ENCODE measurements at regions not wholly inside any gene's neighbourhood (a gene's known extent, or its start where the extent isn't known, plus 50 kb on each side); places are given as distances from the start of the nearest gene placed in this dataset.
"Not testable (repeated sequence)": the region's sequence is repeated elsewhere in the genome, so short reads cannot be mapped to it uniquely, and the experiment has no call there.

DNA sequence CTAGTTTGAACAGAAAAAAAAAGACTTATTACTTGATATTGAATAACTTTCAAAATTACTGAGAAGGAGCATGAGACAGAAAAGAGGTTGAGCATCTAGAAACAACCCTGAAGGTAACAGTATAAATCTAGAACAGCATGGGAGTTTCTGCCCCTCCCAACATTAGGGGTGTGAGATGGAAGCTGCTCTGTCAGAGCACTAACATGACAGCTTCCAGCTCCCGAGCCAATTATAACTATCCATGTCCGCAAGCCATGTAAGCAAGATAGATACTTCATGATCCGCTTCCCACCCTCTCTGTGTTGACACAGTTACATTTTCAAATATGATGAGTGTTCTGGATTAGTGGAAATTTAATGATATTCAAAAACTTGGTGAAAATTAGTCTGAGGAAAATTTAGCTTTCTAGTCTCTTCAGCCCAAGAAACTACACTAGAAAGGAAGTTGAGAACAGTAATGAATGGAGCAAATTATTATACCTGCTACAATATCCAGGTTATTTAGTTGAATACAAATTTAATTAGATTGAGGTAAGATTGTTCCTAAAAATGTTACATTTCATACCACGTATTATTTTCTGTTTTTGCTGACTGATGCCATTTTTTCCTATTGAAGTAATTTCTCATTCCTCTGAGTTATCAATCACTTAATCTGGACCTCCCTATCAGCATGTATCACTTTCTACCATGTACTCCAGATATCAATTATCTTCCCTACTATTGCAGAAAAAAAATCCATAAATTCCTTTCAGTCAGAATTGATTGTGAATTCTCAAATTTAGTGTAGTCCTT is 129.3 kb upstream of the SLIT2 start:
- no peak for FAIRE-seq

DNA sequence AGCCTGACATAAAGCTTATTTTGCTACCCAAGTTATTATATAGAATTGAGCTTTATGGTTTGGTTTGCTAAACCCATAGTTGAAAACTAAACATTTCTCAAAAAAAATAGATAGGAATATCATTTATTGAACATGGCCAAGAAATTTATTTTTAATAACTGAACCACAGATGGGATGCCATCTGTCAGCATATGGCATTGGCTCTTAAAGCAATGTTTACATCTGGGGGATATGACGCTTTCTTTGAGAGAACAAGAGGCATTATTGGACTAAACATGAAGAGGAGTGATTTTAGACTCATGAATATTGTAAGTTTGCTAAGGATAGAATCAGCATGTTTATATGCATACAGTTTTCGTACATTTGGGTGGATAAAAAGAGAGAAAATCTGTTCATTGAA is 132.6 kb upstream of the SLIT2 start:
- FAIRE-seq = no peak

DNA sequence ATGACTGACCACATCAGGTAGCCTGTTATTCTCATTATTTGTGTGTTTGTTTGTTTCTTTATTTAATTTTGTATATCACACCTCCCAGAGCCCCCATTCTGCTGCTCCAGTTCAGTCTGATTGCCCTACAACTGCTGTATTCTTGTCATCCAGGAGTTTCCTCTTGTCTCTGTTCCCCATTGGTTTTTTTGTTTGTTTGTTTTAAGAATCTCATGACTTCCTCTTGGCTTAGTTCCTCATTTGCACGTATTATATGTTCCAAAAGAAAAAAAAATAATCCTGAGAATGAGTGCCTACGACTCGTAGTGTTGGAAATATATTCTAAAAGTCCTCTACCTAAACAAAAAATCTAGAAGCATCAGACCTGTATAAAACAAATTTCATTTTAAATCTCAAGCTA is 142.3 kb upstream of the SLIT2 start:
- no peak for FAIRE-seq

DNA sequence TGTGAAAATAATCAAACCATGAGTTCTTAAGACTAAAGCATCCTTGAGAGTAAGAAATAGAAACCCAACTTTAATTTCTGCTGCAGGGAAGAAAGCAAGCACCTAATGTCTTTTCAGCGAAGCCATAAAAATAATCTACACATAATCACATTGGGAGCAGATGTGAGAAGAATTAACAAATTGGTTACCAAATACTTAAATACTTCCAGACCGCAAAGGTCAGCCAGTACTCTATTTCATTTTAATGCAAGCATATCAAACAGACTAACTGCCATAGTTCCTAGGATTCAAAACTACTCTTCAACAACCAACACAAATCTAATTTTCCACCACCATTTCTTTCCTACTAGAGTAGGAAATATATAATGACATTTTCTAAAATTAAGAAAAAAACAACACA is 144.8 kb upstream of the SLIT2 start:
- no peak for FAIRE-seq

DNA sequence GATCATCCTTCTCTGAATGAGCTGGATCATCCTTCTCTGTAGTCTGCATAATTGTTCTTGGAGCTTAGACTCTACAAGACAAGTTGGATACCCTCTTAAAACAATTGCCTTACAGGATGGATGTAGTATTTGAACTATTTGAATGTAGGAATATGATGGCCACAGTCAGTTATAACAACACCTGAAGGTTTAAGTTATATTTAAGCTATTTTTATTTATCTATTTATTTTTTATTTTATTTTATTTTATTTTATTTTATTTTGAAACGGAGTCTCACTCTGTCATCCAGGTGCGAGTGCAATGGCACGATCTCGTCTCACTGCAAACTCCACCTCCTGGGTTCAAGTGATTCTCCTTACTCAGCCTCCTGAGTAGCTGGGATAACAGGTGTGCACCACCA is 149.9 kb upstream of the SLIT2 start:
- FAIRE-seq = no peak

DNA sequence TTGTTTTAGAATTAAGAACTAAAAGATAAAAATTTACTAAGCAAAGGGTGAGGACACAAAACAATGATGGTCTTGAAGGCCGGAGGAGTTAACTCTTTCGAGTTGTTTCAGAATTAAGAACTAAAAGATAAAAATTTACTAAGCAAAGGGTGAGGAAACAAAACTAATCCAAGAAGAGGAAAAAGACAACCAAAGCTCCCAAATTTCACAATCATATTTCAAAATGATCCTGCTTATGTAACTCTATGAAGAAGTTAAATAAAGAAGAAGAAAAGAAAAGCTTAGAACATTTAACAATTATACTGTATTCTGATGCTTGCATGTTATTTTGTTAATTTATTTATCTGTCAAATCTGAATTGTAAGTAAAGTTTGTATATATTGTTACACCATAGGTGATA is 154.8 kb upstream of the SLIT2 start:
- FAIRE-seq = no peak

DNA sequence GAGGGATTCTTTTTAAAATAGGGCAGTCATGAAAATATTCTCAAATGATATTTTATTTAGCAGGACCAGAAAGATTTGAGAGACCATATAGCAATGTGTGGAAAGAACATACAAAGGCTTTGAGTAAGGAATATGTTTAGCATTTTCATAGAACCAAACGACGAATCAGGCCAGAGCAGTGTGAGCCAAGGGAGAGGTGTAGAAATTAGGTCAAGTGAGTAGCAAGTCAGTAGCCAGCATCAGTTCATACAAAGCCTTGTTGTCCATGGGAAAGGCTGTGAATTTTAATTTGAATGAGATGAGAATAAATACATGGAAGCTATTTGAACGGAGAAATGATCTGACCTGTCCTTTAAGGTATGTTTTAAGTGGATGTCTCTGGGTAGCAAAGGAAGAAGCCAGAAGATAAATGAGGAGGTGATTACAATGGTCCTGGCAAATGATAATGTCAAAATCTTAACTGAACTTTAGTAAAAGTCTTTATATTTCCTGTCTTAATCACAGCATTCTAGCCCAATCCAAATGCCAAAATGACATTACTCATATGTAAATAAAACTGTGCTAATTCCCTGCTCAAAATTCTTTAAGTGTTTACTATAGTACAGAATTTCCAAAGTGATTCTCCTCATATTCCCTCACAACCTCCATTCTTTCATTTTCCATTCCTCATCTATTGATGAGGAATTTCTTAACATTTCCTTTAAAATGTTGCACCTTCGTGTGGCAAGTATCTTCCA is 155.7 kb upstream of the SLIT2 start:
- no peak for FAIRE-seq

DNA sequence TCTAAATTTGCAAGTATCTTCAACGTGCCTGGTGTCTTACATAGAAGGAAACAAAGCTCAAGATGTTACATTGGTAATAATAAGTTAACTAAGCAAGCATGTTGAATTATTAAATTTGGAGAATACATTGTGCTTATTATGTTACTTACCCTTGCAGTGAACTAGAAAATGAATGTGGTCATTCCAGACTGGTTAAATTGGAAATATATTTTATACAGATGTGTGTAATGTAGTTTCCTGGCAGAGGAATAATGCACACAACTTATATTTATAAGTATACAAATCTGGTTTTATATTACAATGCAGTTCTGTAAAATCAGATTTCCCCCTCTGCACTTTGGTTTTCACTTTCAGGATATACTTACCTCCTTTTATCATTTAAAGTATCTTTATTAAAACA is 159.9 kb upstream of the SLIT2 start:
- no peak for FAIRE-seq

DNA sequence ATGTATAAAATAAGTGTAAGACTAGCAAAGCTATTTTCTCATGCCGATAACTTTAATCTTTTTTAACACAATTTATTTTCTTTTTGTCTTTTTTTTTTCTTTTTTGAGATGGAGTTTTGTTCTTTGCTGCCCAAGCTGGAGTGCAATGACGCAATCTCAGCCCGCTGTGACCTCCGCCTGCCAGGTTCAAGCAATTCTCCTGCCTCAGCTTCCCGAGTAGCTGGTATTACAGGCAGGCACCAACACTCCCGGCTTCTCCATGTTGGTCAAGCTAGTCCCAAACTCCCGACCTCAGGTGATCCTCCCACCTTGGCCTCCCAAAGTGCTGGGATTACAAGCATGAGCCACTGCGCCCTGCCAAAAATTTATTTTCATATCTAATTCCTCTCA is 164.2 kb upstream of the SLIT2 start:
- no peak for FAIRE-seq

DNA sequence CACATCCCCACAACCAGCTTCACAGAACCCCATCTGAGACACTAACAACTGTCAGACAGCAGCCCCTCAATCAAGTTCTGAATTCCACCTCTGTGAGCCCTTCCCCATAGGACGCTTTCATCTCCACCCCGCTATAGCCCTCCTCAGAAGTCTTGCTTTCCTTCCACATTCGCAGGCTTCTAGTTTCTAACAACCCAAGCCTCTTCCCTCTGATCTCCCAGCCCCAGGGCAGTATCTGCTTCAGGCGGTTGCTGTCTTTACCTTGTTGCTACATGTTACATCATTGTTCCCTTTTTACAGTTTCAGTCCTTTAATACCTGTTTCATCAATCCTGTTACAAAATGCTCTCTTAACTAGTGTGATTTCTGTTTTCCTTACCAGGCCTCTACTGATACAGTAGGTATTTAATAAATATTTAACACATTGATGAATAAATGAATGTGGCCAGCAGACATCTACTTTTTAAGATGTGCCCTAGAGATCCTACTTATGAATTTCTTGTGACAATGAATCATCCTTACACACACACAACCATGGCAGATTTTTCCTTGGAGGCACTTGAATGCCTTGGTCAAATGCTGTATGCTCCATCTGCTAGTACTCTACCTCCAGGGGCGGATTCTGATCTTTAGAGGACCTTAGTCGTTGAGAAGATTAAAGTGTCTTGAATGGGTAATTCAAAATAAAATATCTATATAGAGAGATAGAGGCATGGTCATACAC is 164.7 kb upstream of the SLIT2 start:
- FAIRE-seq = no peak

DNA sequence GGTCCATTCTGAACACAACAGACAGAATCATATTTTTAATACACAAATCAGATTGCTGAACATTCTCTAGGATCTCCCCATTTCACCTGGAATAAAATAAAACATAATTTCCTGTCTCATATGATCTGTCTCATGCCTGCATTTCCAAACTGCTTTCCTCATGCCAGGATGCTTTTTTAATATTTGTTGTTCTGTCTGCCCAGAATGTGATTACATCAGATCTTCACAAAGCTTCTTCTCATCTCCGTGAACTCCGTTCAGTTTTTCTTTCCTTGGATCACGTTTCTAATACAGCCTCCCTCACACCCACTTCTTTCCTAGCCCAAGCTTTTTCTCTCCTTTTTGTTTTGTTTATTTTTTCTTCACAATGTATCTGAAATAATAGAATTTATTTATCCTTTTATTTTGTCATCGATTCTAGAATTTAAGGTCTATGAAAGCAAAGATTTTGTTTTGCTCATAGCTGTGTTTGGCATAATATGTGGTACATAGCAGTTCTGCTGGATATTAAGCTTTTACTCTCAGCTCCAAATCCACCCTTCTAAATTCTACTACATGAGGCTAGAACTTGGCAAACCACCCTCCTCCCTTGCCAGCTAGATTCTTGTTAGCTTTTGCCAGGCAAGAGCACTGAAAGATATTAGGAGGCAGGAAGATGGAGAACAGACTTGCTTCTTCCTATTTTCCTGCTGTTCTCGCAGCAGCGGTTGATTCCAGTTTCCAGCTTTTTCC is 165.5 kb upstream of the SLIT2 start:
- FAIRE-seq = no peak

DNA sequence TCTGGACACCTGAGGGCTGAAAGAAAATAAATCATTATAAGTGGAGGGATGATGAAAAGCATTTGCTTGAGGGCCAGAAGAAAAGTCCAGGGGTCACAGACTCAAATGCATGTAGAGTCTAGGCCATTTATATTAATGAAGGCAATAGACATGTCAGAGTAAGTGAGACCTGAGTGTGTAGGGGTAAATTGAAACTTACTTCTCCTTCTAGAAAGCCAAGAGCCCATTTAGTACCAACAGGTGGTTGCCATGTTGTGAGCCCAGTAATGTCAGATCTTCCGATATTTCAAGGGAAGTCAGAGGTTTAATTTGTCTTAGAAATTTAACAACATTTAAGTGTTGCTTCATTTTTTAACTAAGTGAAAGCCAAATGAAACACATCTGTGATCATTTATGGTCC is 166.1 kb upstream of the SLIT2 start:
- FAIRE-seq = no peak

DNA sequence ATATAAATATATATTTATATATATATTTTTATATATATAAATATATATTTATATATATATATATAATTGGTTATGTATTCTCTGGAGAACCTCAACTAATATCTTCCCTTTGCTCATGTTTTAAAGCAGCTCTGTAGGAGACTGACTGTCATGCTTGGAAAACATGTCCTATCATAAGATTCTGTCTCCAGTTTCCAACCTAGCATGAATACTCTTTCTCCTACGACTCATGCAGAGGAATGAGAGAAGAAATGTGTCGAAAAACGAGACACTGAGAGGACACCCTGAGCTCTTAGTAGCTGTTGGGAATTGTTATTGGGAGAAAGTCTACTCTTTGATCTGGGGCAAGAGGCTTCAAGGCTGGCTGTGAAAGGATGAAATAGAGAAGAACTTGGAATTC is 166.5 kb upstream of the SLIT2 start:
- no peak for FAIRE-seq

DNA sequence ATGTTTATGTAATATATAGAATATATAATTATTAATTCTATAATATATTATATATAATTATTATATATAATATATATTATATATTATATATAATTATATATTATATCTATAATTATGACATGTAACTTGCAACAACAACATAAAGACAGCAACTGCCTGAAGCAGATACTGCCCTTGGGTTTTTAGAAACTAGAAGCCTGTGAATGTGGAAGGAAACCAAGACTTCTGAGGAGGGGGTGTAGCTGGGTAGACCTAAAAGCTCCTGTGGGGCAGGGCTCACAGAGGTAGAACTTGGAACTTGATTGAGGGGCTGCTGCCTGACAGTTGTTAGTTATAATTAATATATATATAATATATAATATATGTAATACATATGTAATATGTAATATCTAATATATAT is 167.2 kb upstream of the SLIT2 start:
- FAIRE-seq = no peak

DNA sequence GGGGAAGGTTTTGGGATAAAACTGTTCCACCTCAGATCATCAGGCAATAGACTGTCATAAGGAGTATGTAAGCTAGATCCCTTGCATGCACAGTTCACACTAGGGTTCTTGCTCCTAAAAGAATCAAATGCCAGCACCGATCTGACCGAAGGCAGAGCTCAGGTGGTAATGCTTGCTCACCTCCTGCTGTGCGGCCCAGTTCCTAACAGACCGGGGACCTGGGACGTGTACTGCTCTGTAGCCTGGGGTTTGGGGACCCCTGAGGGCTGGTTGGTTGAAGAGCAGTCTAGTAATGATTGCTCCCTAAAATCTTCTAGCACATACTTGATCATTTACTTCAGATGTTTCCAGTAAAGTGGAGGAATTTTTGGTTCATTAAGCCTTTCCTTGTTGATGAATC is 173.1 kb upstream of the SLIT2 start:
- FAIRE-seq = no peak

DNA sequence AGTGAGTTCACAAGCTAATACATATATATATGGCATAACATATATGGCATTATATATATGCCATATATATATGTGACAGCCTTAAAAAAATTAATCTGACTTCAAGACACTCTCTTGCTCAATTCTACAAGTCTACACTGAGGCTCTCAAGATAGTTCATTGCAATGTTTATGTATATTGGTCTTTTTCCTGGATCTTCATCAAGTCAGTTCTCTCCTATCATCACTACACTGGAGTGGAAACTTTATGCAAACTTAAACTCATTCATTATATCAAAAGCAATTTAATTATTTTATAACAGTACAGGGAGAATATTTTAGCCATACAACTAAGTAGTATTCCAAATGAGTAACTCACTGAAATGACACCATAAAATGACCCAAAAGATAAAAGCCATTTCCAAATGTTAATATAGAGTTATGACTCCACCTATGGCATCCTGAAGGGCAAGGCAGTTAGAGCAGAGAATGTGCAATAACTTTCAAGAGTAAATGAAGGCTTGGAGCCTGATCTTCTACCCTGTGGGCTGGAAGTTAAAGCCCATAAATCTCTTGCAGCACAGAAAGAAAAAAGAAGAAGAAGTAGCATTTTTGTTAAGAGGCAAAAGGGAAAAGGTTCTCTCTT is 176.3 kb upstream of the SLIT2 start:
- FAIRE-seq = peak; percentile 31

DNA sequence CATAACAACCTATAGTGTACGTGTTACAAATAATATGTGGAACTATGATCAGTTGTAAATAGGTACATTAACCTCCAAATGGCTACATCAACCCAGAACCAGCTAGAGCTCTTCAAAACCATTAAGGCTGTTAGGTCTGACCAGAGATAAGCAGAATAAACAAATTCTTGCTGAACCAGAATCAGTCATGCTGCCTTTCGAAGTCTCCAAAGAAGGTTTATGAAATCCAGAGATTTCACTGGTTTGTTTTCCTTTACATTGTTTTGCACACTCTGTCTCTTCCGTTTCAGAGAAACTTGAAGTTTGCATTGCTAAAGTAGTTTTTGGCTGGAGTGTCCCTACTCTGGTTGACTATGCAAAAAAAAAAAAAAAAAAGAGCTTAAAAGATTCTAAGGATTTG is 177.3 kb upstream of the SLIT2 start:
- FAIRE-seq = no peak

DNA sequence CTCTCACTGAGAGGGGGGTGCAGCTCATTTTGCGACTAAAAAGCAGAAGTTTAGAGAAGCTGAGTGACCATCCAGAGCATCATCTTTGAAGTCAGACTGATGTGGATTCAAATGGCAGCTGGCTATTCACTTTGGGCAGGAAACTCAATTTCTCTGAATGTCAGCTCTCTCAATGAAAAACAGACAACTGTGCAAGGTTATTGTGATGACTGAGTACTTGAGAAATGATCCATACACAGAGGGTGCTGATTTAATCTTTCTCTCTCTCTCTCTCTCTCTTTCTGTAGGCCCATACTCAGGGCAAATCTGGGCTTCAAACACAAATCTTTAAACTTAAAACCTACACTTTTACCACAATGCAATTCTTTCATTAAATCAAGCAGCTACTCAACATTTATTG is 185.8 kb upstream of the SLIT2 start:
- no peak for FAIRE-seq

DNA sequence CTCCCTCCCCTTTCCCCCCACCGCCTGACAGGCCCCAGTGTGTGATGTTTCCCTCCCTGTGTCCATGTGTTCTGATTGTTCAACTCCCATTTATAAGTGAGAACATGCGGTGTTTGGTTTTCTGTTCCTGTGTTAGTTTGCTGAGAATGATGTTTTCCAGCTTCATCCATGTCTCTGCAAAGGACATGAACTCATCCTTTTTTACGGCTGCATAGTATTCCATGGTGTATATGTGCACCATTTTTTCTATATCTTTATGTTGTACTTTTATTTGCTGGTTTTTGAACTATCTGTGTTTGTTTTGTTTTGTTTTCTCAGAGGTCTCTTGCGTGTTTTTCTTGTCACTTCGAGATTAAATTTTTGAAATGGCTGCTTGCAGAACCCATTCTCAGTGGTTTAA is 188.8 kb upstream of the SLIT2 start:
- FAIRE-seq = not testable (repeated sequence)

DNA sequence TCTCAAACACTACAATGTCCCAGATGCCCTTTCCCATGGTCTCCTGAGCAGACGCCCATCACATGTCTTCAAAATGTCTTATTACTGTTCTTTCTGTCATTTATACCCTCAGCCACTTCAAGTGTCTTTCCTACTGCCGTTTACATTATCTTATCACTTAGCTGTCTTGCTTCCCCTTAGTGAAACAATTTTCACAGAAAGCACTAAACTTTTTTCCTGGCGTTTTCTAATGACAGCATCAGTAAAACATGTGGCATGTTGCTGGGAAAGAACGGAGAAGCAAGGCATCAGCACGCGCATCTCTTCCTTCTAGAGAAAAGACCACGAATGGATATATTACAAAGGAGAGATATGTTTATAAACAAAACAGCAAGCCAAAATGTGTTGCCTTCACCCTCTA is 189.7 kb upstream of the SLIT2 start:
- FAIRE-seq = no peak

DNA sequence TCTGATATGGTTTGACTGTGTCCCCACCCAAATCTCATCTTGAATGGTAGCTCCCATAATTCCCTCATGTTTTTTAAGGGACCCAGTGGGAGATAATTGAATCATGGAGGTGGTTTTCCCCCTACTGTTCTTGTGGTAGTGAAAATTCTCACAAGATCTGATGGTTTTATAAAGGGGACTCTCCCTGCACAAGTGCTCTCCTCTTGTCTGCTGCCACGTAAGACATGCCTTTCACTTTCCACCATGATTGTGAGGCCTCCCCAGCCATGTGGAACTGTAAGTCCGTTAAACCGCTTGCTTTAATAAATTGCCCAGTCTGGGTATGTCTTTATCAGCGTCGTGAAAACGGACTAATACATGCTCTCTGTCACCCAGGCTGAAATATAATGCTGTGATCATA is 200.9 kb upstream of the SLIT2 start:
- no peak for FAIRE-seq

DNA sequence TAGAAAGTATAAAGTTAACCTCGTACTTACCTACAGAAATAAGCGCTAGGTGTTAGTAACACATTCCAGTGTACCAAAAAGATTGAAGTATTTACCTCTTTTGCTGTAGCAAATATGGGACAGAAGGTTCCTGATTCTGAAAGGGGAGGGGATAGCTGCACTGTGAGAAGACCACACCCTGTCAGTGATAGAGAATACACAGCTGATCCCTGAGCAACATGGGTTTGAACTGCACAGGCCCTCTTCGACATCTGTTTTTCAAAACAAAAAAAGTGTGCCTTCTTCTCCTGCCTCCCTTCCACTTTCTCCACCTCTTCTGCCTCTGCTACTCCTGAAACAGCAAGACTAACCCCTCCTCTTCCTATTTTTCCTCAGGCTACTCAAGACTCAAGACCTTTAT is 201.8 kb upstream of the SLIT2 start:
- no peak for FAIRE-seq

Measured in colon (tissue), 2 donors.